ENCODE measurements at regions not wholly inside any gene's neighbourhood (a gene's known extent, or its start where the extent isn't known, plus 50 kb on each side); places are given as distances from the start of the nearest gene placed in this dataset.

GRCh38 chr14:30002859-30003258 lies 75.2 kb upstream of the PRKD1 start:
- H3K9me3 ChIP-seq = no peaks in the 10 kb centered on the region
- intact Hi-C loops (cut with DNase I) = no loop called here
- H3K4me3 ChIP-seq (replicated peaks in 1 of 3) = no peak overlapping the region
- no peaks in the 10 kb centered on the region for H3K4me1 ChIP-seq
- no peak for DNase-seq
- no peaks in the 10 kb centered on the region for H3K36me3 ChIP-seq
- H3K27ac ChIP-seq = no peak overlapping the region
- TF ChIP-seq CTCF (IDR thresholded peaks at IDR 0.05) (no peak), POLR2A (IDR thresholded peaks at IDR 0.05) (no peak)
- WGBS, 2 donors = 71 to 75% methylated on average over 5 of the region's 5 CpGs
- H3K27me3 ChIP-seq = no peaks in the 10 kb centered on the region

DNA sequence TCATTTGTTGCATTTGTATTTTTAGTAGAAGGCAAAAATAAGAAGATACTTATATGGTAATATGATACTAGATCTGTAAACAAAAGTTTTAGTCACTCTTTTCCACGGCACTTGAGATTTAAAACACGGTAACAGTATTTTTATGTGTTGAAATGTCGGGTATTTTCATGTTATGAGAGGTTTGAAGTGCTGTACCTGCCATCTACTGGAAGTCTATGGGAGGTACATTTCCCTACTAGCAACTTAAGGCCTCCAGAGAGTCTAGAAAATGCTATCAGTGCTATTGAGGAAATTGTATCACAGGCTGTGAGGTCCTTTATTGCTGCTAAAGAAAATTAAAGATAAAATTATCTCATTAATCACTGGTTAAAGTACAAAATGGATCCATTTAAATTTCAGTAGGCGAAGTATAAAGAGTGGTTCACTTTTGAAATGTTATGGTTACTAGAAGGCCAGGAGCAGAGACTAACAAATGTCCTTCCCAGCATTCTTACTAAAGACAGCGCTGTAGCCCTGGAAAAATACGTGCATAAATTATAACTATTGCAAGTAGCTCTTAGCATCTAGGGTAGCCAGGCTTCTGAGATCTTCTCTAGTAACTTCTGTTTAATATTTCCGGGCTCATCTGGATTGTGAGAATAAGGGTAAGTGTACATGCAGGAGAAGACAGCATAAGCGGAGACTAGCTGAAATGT lies 77.6 kb upstream of the PRKD1 start:
- Histone ChIP-seq H3K9me3 (no peaks in the 10 kb centered on the region), H3K4me3 (replicated peaks in 1 of 3) (no peak overlapping the region), H3K4me1 (no peaks in the 10 kb centered on the region), H3K36me3 (no peaks in the 10 kb centered on the region), H3K27me3 (no peaks in the 10 kb centered on the region), H3K27ac (no peak overlapping the region)
- no peak for DNase-seq
- WGBS, 2 donors = 47 to 51% methylated on average over 8 of the region's 8 CpGs
- intact Hi-C loops (cut with DNase I) = loop anchor here (2.0 kb wide), 1 partner anchor 456 kb away; no protein-coding TSS in a partner anchor
- TF ChIP-seq CTCF (IDR thresholded peaks at IDR 0.05) (peak; percentile 24 to 87 (median 73)), POLR2A (IDR thresholded peaks at IDR 0.05) (no peak)

DNA sequence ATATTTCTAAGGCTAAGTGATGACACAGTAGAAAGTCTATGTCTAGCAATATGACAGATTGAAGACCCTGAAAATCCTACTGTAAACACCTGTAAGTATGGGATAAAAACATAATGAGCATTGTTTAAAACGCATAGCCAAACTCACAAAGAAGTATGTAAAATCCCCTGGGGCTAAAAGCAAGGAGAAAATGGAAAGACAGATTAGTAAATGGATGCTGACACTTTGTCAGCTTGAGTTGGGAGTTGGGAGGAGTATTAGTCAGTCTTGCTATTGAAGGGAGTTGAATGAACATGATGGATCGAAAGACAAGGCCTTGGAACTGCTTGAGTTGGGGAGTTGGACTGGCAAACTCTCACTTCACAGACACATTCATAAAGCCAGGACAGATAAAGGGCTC lies 79.0 kb upstream of the PRKD1 start:
- DNase-seq = no peak

DNA sequence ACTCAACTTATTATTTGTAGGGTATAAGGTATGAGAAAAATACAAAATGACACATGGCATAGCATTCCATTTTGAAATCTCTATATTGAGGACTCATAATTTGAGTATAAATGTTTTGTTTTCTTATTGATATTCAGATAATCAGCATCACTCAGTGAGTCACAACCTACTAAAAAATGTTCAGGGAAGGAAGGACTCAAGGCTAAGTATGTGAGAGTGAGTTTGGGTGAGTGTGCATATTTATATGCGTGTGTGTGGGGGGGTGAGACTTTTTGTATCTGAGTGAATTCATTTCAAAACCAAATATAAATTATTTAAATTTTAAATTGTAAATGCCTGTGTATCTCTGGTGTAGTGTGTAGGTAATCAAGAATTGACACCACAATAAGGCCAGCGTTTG lies 87.8 kb upstream of the PRKD1 start:
- WGBS, 2 donors = 86 to 88% methylated on average over 2 of the region's 2 CpGs
- no peaks in the 10 kb centered on the region for H3K9me3 ChIP-seq
- H3K4me3 ChIP-seq (replicated peaks in 1 of 3) = no peak overlapping the region
- DNase-seq = no peak
- no peaks in the 10 kb centered on the region for H3K36me3 ChIP-seq
- intact Hi-C loops (cut with DNase I) = no loop called here
- no peaks in the 10 kb centered on the region for H3K4me1 ChIP-seq
- no peaks in the 10 kb centered on the region for H3K27me3 ChIP-seq
- no peak for TF ChIP-seq POLR2A (IDR thresholded peaks at IDR 0.05)
- no peak for TF ChIP-seq CTCF (IDR thresholded peaks at IDR 0.05)
- no peak overlapping the region for H3K27ac ChIP-seq

More for the DNA sequence above, 79.0 kb upstream of the PRKD1 start:
- Histone ChIP-seq H3K9me3 (no peaks in the 10 kb centered on the region), H3K4me3 (replicated peaks in 1 of 3) (no peak overlapping the region), H3K27me3 (no peaks in the 10 kb centered on the region), H3K4me1 (no peaks in the 10 kb centered on the region), H3K27ac (no peak overlapping the region), H3K36me3 (no peaks in the 10 kb centered on the region)
- TF ChIP-seq POLR2A (IDR thresholded peaks at IDR 0.05) (no peak), CTCF (IDR thresholded peaks at IDR 0.05) (no peak)
- intact Hi-C loops (cut with DNase I) = no loop called here
- WGBS, 2 donors = 78 to 87% methylated on average over 2 of the region's 2 CpGs

GRCh38 chr14:30016002-30016401 lies 88.4 kb upstream of the PRKD1 start:
- Histone ChIP-seq H3K4me3 (replicated peaks in 1 of 3) (no peak overlapping the region), H3K4me1 (no peaks in the 10 kb centered on the region), H3K36me3 (no peaks in the 10 kb centered on the region), H3K9me3 (no peaks in the 10 kb centered on the region), H3K27ac (no peak overlapping the region), H3K27me3 (no peaks in the 10 kb centered on the region)
- intact Hi-C loops (cut with DNase I) = no loop called here
- no peak for DNase-seq
- WGBS, 2 donors = 94 to 95% methylated on average over 1 of the region's 1 CpG
- TF ChIP-seq POLR2A (IDR thresholded peaks at IDR 0.05) = no peak
- TF ChIP-seq CTCF (IDR thresholded peaks at IDR 0.05) = no peak
